ENCODE measurements at regions not wholly inside any gene's neighbourhood (a gene's known extent, or its start where the extent isn't known, plus 50 kb on each side); places are given as distances from the start of the nearest gene placed in this dataset.

GRCh38 chr6:119511024-119511423 lies 161.5 kb upstream of the MAN1A1 start:
- no peaks in the 10 kb centered on the region for H3K27me3 Mint-ChIP-seq (ENCODE audit: insufficient read depth)
- no peaks in the 10 kb centered on the region for H3K27me3 ChIP-seq (ENCODE audit: control insufficient read depth, insufficient read depth, low read length, poor library complexity, severe bottlenecking)
- H3K27ac Mint-ChIP-seq, result no peak overlapping the region
- H3K9me3 ChIP-seq (ENCODE audit: control insufficient read depth, low read length), result no peaks in the 10 kb centered on the region
- WGBS, 2 experiments (ENCODE audit: insufficient coverage in 1 of 2, insufficient read length in 1 of 2), result 90 to 96% methylated on average over 2 to 3 of the region's 3 CpGs
- H3K9me3 Mint-ChIP-seq, result no peaks in the 10 kb centered on the region
- H3K36me3 Mint-ChIP-seq (ENCODE audit: low read depth), result no peaks in the 10 kb centered on the region
- peaks cover 23% of the 10 kb centered on the region for H3K4me1 Mint-ChIP-seq
- H3K4me3 Mint-ChIP-seq, result no peak overlapping the region
- H3K4me3 ChIP-seq (ENCODE audit: low read length), result no peak overlapping the region
- H3K36me3 ChIP-seq (ENCODE audit: control insufficient read depth, insufficient read depth, low read length), result no peaks in the 10 kb centered on the region
- H3K27ac ChIP-seq (ENCODE audit: low read depth, low read length), result no peak overlapping the region
- TF ChIP-seq CTCF (conservative IDR thresholded peaks at IDR 0.05), result no peak
- peaks cover 9% of the 10 kb centered on the region for H3K4me1 ChIP-seq (ENCODE audit: control insufficient read depth, insufficient read depth, low read length)
- no peak overlapping the region for H3K9ac ChIP-seq (ENCODE audit: extremely low read depth, low read length, poor library complexity, severe bottlenecking)
- DNase-seq, result no peak

DNA sequence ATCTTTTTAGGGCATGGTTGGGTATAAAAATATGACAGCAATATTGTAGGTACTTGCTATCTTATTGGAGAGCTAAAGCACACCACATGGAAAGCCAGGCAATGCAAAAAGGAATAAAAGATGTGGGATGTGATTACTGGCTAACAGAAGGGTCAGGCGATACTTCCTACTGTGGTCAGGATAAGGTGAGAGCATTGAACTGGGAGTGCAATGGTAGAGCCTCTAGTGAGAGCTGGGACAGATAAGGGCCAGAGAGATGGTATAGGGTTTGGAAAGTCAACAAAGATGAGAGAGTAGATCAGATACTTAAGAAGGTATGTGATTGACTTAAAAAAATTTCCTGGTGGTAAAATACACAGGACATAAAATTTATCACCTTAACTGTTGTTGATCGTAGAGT lies 160.7 kb upstream of the MAN1A1 start:
- H3K36me3 Mint-ChIP-seq (ENCODE audit: low read depth), result no peaks in the 10 kb centered on the region
- H3K9me3 ChIP-seq (ENCODE audit: control insufficient read depth, low read length), result no peaks in the 10 kb centered on the region
- no peak overlapping the region for H3K27ac ChIP-seq (ENCODE audit: low read depth, low read length)
- no peak for TF ChIP-seq CTCF (conservative IDR thresholded peaks at IDR 0.05)
- peaks cover 9% of the 10 kb centered on the region for H3K4me1 ChIP-seq (ENCODE audit: control insufficient read depth, insufficient read depth, low read length)
- no peak overlapping the region for H3K27ac Mint-ChIP-seq
- no peak for DNase-seq
- no peaks in the 10 kb centered on the region for H3K27me3 Mint-ChIP-seq (ENCODE audit: insufficient read depth)
- no peaks in the 10 kb centered on the region for H3K9me3 Mint-ChIP-seq
- no peaks in the 10 kb centered on the region for H3K36me3 ChIP-seq (ENCODE audit: control insufficient read depth, insufficient read depth, low read length)
- H3K4me1 Mint-ChIP-seq, result peaks cover 27% of the 10 kb centered on the region
- no peak overlapping the region for H3K4me3 Mint-ChIP-seq
- no peak overlapping the region for H3K4me3 ChIP-seq (ENCODE audit: low read length)
- H3K9ac ChIP-seq (ENCODE audit: extremely low read depth, low read length, poor library complexity, severe bottlenecking), result no peak overlapping the region
- no peaks in the 10 kb centered on the region for H3K27me3 ChIP-seq (ENCODE audit: control insufficient read depth, insufficient read depth, low read length, poor library complexity, severe bottlenecking)
- WGBS, 2 experiments (ENCODE audit: insufficient coverage in 1 of 2, insufficient read length in 1 of 2), result 84 to 90% methylated on average over 1 to 2 of the region's 2 CpGs

DNA sequence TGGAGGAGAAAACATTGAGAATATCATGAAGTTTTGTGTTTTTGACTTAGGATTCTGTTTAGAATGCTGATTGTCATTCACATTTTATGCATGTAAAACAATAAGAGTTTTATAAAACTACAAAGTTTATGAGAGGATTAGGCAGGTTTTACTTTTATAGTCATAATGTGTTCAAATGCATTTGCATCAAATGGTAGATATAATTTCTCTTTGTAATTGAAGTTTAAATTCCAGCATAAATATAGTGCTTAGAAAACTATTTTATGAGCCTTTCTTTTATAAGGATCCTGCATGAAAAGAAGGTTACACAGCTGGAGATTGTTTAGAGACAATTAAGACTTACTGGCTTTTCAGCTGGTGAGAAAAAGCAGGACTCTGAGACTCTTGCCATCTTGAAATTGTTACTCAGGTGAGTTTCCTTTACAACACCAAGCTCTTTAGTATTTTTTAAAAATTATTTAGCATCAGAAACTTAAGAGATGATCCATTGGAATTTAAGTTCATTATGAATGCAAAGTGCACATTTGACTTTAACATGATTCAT lies 157.1 kb upstream of the MAN1A1 start:
- no peaks in the 10 kb centered on the region for H3K36me3 Mint-ChIP-seq (ENCODE audit: low read depth)
- no peak overlapping the region for H3K9ac ChIP-seq (ENCODE audit: extremely low read depth, low read length, poor library complexity, severe bottlenecking)
- no peaks in the 10 kb centered on the region for H3K36me3 ChIP-seq (ENCODE audit: control insufficient read depth, insufficient read depth, low read length)
- no peak overlapping the region for H3K27ac Mint-ChIP-seq
- H3K27me3 ChIP-seq (ENCODE audit: control insufficient read depth, insufficient read depth, low read length, poor library complexity, severe bottlenecking), result no peaks in the 10 kb centered on the region
- H3K27ac ChIP-seq (ENCODE audit: low read depth, low read length), result no peak overlapping the region
- TF ChIP-seq CTCF (conservative IDR thresholded peaks at IDR 0.05), result no peak
- no peak overlapping the region for H3K4me3 Mint-ChIP-seq
- no peak overlapping the region for H3K4me3 ChIP-seq (ENCODE audit: low read length)
- peaks cover 38% of the 10 kb centered on the region for H3K4me1 Mint-ChIP-seq
- H3K27me3 Mint-ChIP-seq (ENCODE audit: insufficient read depth), result no peaks in the 10 kb centered on the region
- no peaks in the 10 kb centered on the region for H3K9me3 ChIP-seq (ENCODE audit: control insufficient read depth, low read length)
- DNase-seq, result no peak
- H3K4me1 ChIP-seq (ENCODE audit: control insufficient read depth, insufficient read depth, low read length), result no peaks in the 10 kb centered on the region
- H3K9me3 Mint-ChIP-seq, result no peaks in the 10 kb centered on the region
